Transverse colon (tissue), 4 donors: ENCODE measurements at regions not wholly inside any gene's neighbourhood (a gene's known extent, or its start where the extent isn't known, plus 50 kb on each side); places are given as distances from the start of the nearest gene placed in this dataset.

Experiments used
- CTCF ChIP-seq, 5 experiments: fragments of 200-600 bp in 3 of 5; fragments of 450-650 bp in 2 of 5; sonication (generic) in 3 of 5; IDR thresholded peaks; 1 replicate in 2 of 5; 2 replicates in 3 of 5; pipeline ENCODE4 v1.5.1; 2016 to 2017; ENCODE audit warnings: antibody characterized with exemption in 5 of 5, inconsistent platforms in 3 of 5, mild to moderate bottlenecking in 2 of 5, moderate library complexity in 1 of 5
- EP300 ChIP-seq: sonication (generic); formaldehyde crosslinking; IDR thresholded peaks from one replicate; pipeline ENCODE4 v1.6.1; 2017; ENCODE audit warnings: antibody characterized with exemption, low read depth
- POLR2A ChIP-seq: fragments of 450-650 bp; IDR thresholded peaks from one replicate; pipeline ENCODE4 v1.6.1; 2016; ENCODE audit warnings: antibody characterized with exemption, mild to moderate bottlenecking, moderate library complexity
- POLR2AphosphoS5 ChIP-seq, 3 donors: sonication (generic); formaldehyde crosslinking; IDR thresholded peaks; one replicate each; pipeline ENCODE4 v1.6.1; 2016; ENCODE audit warnings: antibody characterized with exemption in 3 of 3

- TF ChIP-seq POLR2A, result no peak
- TF ChIP-seq CTCF (IDR thresholded peaks at IDR 0.05), result no peak
- TF ChIP-seq POLR2AphosphoS5 (IDR thresholded peaks at IDR 0.05), result no peak
- TF ChIP-seq EP300, result no peak
These were observed 212.6 kb upstream of the ACVR2A start for GRCh38 chr2:147632198-147632597.
